Keratinocyte (primary cell): ENCODE measurements at regions not wholly inside any gene's neighbourhood (a gene's known extent, or its start where the extent isn't known, plus 50 kb on each side); places are given as distances from the start of the nearest gene placed in this dataset.

Source experiments
- CTCF ChIP-seq, 3 experiments: IDR thresholded peaks in 1 of 3; conservative IDR thresholded peaks in 1 of 3; optimal IDR thresholded peaks in 1 of 3; 2 replicates in 2 of 3; 3 replicates in 1 of 3; pipeline versions ENCODE3 to v1.5.1; 2011; ENCODE audit warnings: low read length in 3 of 3, mild to moderate bottlenecking in 3 of 3, moderate library complexity in 2 of 3, control low read depth in 1 of 3, inconsistent platforms in 1 of 3; ENCODE audit not compliant: insufficient read depth in 2 of 3; ENCODE audit errors: extremely low read depth in 1 of 3
- EZH2 ChIP-seq: IDR thresholded peaks from one replicate; pipeline ENCODE4 v1.6.1; 2012; ENCODE audit warnings: inconsistent platforms, mild to moderate bottlenecking, low read length, moderate library complexity

- TF ChIP-seq CTCF (optimal IDR thresholded peaks at IDR 0.05 in 1 of 3, IDR thresholded peaks at IDR 0.05 in 1 of 3, conservative IDR thresholded peaks at IDR 0.05 in 1 of 3; ENCODE audit: extremely low read depth in 1 of 3, insufficient read depth in 2 of 3, low read length in 3 of 3) = no peak
- no peak for TF ChIP-seq EZH2
Measured at GRCh38 chr15:39465843-39466749, 114.8 kb upstream of the THBS1 start.
